HCT116 (cell line): ENCODE measurements at regions not wholly inside any gene's neighbourhood (a gene's known extent, or its start where the extent isn't known, plus 50 kb on each side); places are given as distances from the start of the nearest gene placed in this dataset.

Experiments used
- ATAC-seq: fragments of 200-7000 bp; cut with Tn5 transposase; 2 replicates; pipeline ENCODE4 v1.9.1; 2020; ENCODE audit warnings: mild to moderate bottlenecking, moderate library complexity
- BruUV-seq: library from RNA; stranded (reverse); fragments of 400-500 nt; replicated peaks from 2 replicates; lab custom pipeline; 2021; lab: Mats Ljungman, UMichigan
- CTCF ChIA-PET: fragments of 300-600 bp; sonication (Branson Sonifier 250); formaldehyde crosslinking; loops from one replicate; lab custom pipeline; 2021; ENCODE audit warnings: antibody characterized with exemption; lab: Charles Lee
- POLR2A ChIA-PET: fragments of 300-600, 350-600 bp; sonication (Branson Sonifier 250); formaldehyde crosslinking; loops from one replicate; lab custom pipeline; 2021; ENCODE audit warnings: antibody characterized with exemption; lab: Charles Lee
- RAD21 ChIA-PET, 2 experiments: fragments of 300-600 bp; sonication (Branson Sonifier 250); formaldehyde crosslinking; loops; one replicate each; lab custom pipeline; 2023; ENCODE audit warnings: low total read pairs in 2 of 2; ENCODE audit not compliant: uncharacterized antibody in 2 of 2, unreplicated experiment in 2 of 2, low non-redundant PET in 1 of 2; lab: Charles Lee
- DNase-seq: peaks from one replicate; pipeline ENCODE4 v3.0.0-alpha.2; 2010; ENCODE audit warnings: low read depth, low spot score
- H2AFZ ChIP-seq: fragments of 200-600 bp; shearing (Covaris generic), sonication (generic); 2 replicates; pipeline ENCODE4 v1.6.1; 2017; ENCODE audit warnings: low read depth, mixed run types, mixed read lengths, antibody characterized with exemption, low read length; ENCODE audit not compliant: poor library complexity, severe bottlenecking
- H3K27ac ChIP-seq: 2 replicates; pipeline ENCODE4 v1.5.1; 2012; ENCODE audit warnings: low read depth, low read length
- H3K27me3 ChIP-seq: fragments of 200-600 bp; sonication (generic); 2 replicates; pipeline ENCODE4 v1.6.1; 2016; ENCODE audit warnings: mixed run types, low read length, mixed read lengths; ENCODE audit not compliant: insufficient read depth
- H3K36me3 ChIP-seq, 2 experiments: fragments of 200-500 bp in 1 of 2; fragments of 200-600 bp in 1 of 2; sonication (Bioruptor generic) in 1 of 2; sonication (generic) in 1 of 2; 2 replicates each; pipeline versions ENCODE4 v1.5.1 to v1.6.1; 2014 to 2016; ENCODE audit warnings: low read length in 2 of 2, inconsistent platforms in 1 of 2, mixed read lengths in 1 of 2, mixed run types in 1 of 2; ENCODE audit not compliant: insufficient read depth in 2 of 2, control insufficient read depth in 1 of 2
- H3K4me1 ChIP-seq, 2 experiments: fragments of 200-600 bp in 1 of 2; sonication (generic) in 1 of 2; 2 replicates each; pipeline versions ENCODE4 v1.5.1 to v1.6.1; 2012 to 2017; ENCODE audit warnings: low read length in 2 of 2, inconsistent platforms in 1 of 2, mild to moderate bottlenecking in 1 of 2, mixed read lengths in 1 of 2, mixed run types in 1 of 2, moderate library complexity in 1 of 2; ENCODE audit not compliant: insufficient read depth in 2 of 2, control insufficient read depth in 1 of 2
- H3K4me2 ChIP-seq: fragments of 200-600 bp; sonication (generic); 2 replicates; pipeline ENCODE4 v1.6.1; 2017; ENCODE audit warnings: mixed run types, low read length, mixed read lengths
- H3K4me3 ChIP-seq, 2 experiments: fragments of 200-600 bp in 1 of 2; sonication (generic) in 1 of 2; replicated peaks in 1 of 2; 2 replicates each; pipeline ENCODE4 v1.5.1; 2011 to 2016; ENCODE audit warnings: low read length in 2 of 2, control low read depth in 1 of 2, low read depth in 1 of 2, mild to moderate bottlenecking in 1 of 2, mixed read lengths in 1 of 2, mixed run types in 1 of 2
- H3K79me2 ChIP-seq: fragments of 200-600 bp; sonication (generic); 2 replicates; pipeline ENCODE4 v1.6.1; 2017; ENCODE audit warnings: mild to moderate bottlenecking, mixed run types, low read length, moderate library complexity, mixed read lengths; ENCODE audit not compliant: insufficient read depth
- H3K9ac ChIP-seq: fragments of 200-600 bp; sonication (generic); 2 replicates; pipeline ENCODE4 v1.6.1; 2016; ENCODE audit warnings: low read length, mixed read lengths
- H3K9me2 ChIP-seq: fragments of 200-600 bp; sonication (generic), shearing (Covaris generic); 2 replicates; pipeline ENCODE4 v1.6.1; 2017; ENCODE audit warnings: mixed run types, mild to moderate bottlenecking, moderate library complexity; ENCODE audit not compliant: insufficient read depth
- H3K9me3 ChIP-seq, 2 experiments: fragments of 200-500 bp in 1 of 2; fragments of 200-600 bp in 1 of 2; sonication (Bioruptor generic) in 1 of 2; sonication (generic) in 1 of 2; 2 replicates each; pipeline ENCODE4 v1.6.1; 2014 to 2017; ENCODE audit warnings: low read length in 2 of 2, mixed read lengths in 2 of 2, inconsistent platforms in 1 of 2, low read depth in 1 of 2, mild to moderate bottlenecking in 1 of 2, mixed run types in 1 of 2, moderate library complexity in 1 of 2; ENCODE audit not compliant: control insufficient read depth in 1 of 2, insufficient read depth in 1 of 2
- H4K20me1 ChIP-seq: fragments of 200-600 bp; sonication (generic), shearing (Covaris generic); 2 replicates; pipeline ENCODE4 v1.6.1; 2017; ENCODE audit warnings: mixed run types, mild to moderate bottlenecking, moderate library complexity; ENCODE audit not compliant: insufficient read depth
- CBX3 ChIP-seq: IDR thresholded peaks from 2 replicates; pipeline ENCODE4 v1.6.1; 2012; ENCODE audit warnings: low read depth
- CEBPB ChIP-seq: IDR thresholded peaks from 2 replicates; pipeline ENCODE4 v1.6.1; 2012; ENCODE audit warnings: low read depth
- ELF1 ChIP-seq: IDR thresholded peaks from 2 replicates; pipeline ENCODE4 v1.6.1; 2012; ENCODE audit warnings: low read depth, borderline replicate concordance
- EZH2 ChIP-seq: fragments of 200-600 bp; sonication (generic); IDR thresholded peaks from 2 replicates; pipeline ENCODE4 v1.6.1; 2017; ENCODE audit warnings: antibody characterized with exemption, mixed run types
- EZH2phosphoT487 ChIP-seq: fragments of 200-600 bp; IDR thresholded peaks from 2 replicates; pipeline ENCODE4 v1.6.1; 2018; ENCODE audit warnings: antibody characterized with exemption, borderline replicate concordance
- JUND ChIP-seq: IDR thresholded peaks from 2 replicates; pipeline ENCODE4 v1.6.1; 2012
- MAX ChIP-seq: IDR thresholded peaks from 2 replicates; pipeline ENCODE4 v1.6.1; 2012
- POLR2A ChIP-seq: IDR thresholded peaks from 2 replicates; pipeline ENCODE4 v1.7.0; 2011; ENCODE audit warnings: borderline replicate concordance; ENCODE audit not compliant: insufficient read depth, insufficient read length; ENCODE audit errors: extremely low read depth
- REST ChIP-seq: IDR thresholded peaks from 2 replicates; pipeline ENCODE4 v1.6.1; 2012; ENCODE audit warnings: low read depth
- SP1 ChIP-seq: IDR thresholded peaks from 2 replicates; pipeline ENCODE4 v1.6.1; 2012; ENCODE audit warnings: low read depth
- SRF ChIP-seq: IDR thresholded peaks from 2 replicates; pipeline ENCODE4 v1.6.1; 2012; ENCODE audit warnings: low read depth
- YY1 ChIP-seq: IDR thresholded peaks from 2 replicates; pipeline ENCODE4 v1.6.1; 2011; ENCODE audit warnings: low read length, low read depth, moderate library complexity, mild to moderate bottlenecking; ENCODE audit not compliant: insufficient replicate concordance; ENCODE audit errors: extremely low read depth
- ZNF274 ChIP-seq: fragments of 200-500 bp; sonication (Bioruptor generic); IDR thresholded peaks from 2 replicates; pipeline ENCODE4 v1.6.1; 2014; ENCODE audit warnings: mild to moderate bottlenecking, low read depth, low read length, inconsistent platforms
- intact Hi-C: fragments of 100-400 bp; cut with micrococcal nuclease; formaldehyde crosslinking; loops from 2 replicates; pipeline ENCODE4 v1.10.0; 2022

DNA sequence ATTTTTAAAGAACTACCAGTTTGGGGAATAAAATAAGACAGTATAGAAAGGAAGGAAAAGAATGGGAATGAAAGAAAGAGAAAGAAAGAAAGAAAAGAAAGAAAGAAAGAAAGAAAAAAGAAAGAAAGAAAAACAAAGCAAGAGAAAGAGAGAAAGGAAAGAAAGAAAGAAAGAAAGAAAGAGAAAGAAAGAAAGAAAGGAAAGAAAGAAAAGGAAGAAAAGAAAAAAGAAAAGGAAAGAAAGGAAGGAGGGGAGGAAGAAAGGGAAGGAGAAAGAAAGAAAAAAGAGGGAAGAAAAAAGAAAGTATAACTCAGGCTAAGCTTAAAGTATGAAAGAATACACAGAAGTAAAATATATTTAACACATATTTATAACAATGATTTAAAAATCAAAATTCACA is 51.0 kb upstream of the FGF10 start:
- ChIA-PET POLR2A (no interaction called here), CTCF (no interaction called here), RAD21 (no interaction called here)
- no peak overlapping the region for H3K27ac ChIP-seq
- H3K27me3 ChIP-seq = no peaks in the 10 kb centered on the region
- no TSS peak for BruUV-seq
- no peak overlapping the region for H2AFZ ChIP-seq
- intact Hi-C loops = no loop called here
- TF ChIP-seq CEBPB = no peak
- TF ChIP-seq REST = no peak
- TF ChIP-seq MAX = no peak
- TF ChIP-seq ZNF274 = no peak
- no peak for TF ChIP-seq CBX3
- no peak for TF ChIP-seq ELF1
- TF ChIP-seq POLR2A = no peak
- TF ChIP-seq EZH2phosphoT487 = no peak
- TF ChIP-seq JUND = no peak
- TF ChIP-seq SRF = no peak
- TF ChIP-seq SP1 = no peak
- TF ChIP-seq EZH2 = no peak
- TF ChIP-seq YY1 = no peak
- ATAC-seq (no peak), DNase-seq (no peak)
- no peaks in the 10 kb centered on the region for H3K36me3 ChIP-seq
- H3K4me2 ChIP-seq = no peak overlapping the region
- H3K4me3 ChIP-seq = no peak overlapping the region
- no peaks in the 10 kb centered on the region for H3K4me1 ChIP-seq
- no peaks in the 10 kb centered on the region for H4K20me1 ChIP-seq
- no peak overlapping the region for H3K9ac ChIP-seq
- H3K9me2 ChIP-seq = no peaks in the 10 kb centered on the region
- no peaks in the 10 kb centered on the region for H3K79me2 ChIP-seq
- no peaks in the 10 kb centered on the region for H3K9me3 ChIP-seq
